ENCODE measurements at regions not wholly inside any gene's neighbourhood (a gene's known extent, or its start where the extent isn't known, plus 50 kb on each side); places are given as distances from the start of the nearest gene placed in this dataset.
"Not testable (repeated sequence)": the region's sequence is repeated elsewhere in the genome, so short reads cannot be mapped to it uniquely, and the experiment has no call there.

GRCh38 chr6:167470836-167471547 lies 146.1 kb downstream of the TTLL2 start:
- no peak for DNase-seq

- no peak for DNase-seq
Observed at GRCh38 chr6:167471548-167471930, 146.7 kb downstream of the TTLL2 start.

- no peak for DNase-seq
Observed at GRCh38 chr6:167472148-167472547, 147.3 kb downstream of the TTLL2 start.

- no peak for DNase-seq
Observed at GRCh38 chr6:167472880-167473279, 148.0 kb downstream of the TTLL2 start.

- no peak for DNase-seq
Observed at GRCh38 chr6:167474171-167474570, 149.3 kb downstream of the TTLL2 start.

GRCh38 chr6:167474725-167475124 lies 149.8 kb downstream of the TTLL2 start:
- DNase-seq: no peak

GRCh38 chr6:167475947-167476346 lies 151.1 kb downstream of the TTLL2 start:
- DNase-seq: no peak

GRCh38 chr6:167476844-167477595 lies 152.1 kb downstream of the TTLL2 start:
- DNase-seq: no peak

- DNase-seq: no peak
Observed at GRCh38 chr6:167477688-167478087, 152.8 kb downstream of the TTLL2 start.

- DNase-seq: no peak
Observed at GRCh38 chr6:167479301-167479700, 154.4 kb downstream of the TTLL2 start.

GRCh38 chr6:167479901-167480648 lies 155.2 kb downstream of the TTLL2 start:
- DNase-seq: no peak

- DNase-seq: no peak
Observed at GRCh38 chr6:167481307-167481926, 156.5 kb downstream of the TTLL2 start.

GRCh38 chr6:167482801-167483200 lies 157.9 kb downstream of the TTLL2 start:
- DNase-seq: not testable (repeated sequence)

GRCh38 chr6:167485186-167485978 lies 160.5 kb downstream of the TTLL2 start:
- peak; percentile 24 to 64 for DNase-seq

GRCh38 chr6:167487749-167488664 lies 163.1 kb downstream of the TTLL2 start:
- DNase-seq: no peak

GRCh38 chr6:167491438-167492099 lies 166.7 kb downstream of the TTLL2 start:
- no peak for DNase-seq

- DNase-seq: no peak
Observed at GRCh38 chr6:167492100-167492449, 167.2 kb downstream of the TTLL2 start.

- no peak for DNase-seq
Observed at GRCh38 chr6:167493310-167493709, 168.4 kb downstream of the TTLL2 start.

GRCh38 chr6:167493976-167494697 lies 169.3 kb downstream of the TTLL2 start:
- DNase-seq: no peak

Data from hippocampal formation (tissue), 2 donors.